GM21367 (cell line): ENCODE measurements at regions not wholly inside any gene's neighbourhood (a gene's known extent, or its start where the extent isn't known, plus 50 kb on each side); places are given as distances from the start of the nearest gene placed in this dataset.

ENCODE experiments used
- ATAC-seq: cut with Tn5 transposase; IDR thresholded peaks from one replicate; pipeline ENCODE4 v1.9.1; 2021; ENCODE audit not compliant: unreplicated experiment

DNA sequence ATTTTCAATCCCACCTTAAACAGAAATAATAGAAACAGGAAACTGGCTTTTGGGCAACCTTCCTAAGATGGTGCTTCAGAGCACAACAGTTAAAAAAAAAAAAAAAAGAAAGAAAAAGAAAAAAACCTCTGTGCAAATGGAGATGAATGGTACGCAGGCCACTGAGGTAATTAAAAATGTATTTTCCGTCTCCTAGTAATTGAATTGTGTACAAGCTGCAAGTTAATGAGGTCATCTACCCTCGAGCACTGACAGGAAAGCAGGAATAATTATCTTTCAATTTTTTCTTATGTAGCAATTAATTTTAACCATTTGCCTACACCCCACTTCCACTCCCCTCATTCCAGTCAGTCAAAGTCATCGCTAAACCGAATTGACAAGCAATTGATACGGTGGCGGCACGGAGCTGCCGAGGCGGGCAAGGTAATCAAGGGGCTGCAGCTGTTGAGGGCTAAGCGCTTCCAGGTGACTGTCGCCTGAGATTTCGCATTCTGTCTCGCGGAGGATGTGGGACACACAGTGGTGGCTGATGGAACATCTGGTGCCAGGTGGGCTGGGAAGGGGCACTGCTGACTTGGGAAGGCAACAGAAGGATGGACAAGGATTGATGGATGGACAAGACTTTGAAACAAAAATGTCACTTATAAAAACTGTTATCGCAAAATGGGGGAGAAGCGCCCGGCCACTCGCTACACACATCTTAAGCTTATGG, 109.4 kb downstream of the RCN1 start:
- ATAC-seq: no peak

- ATAC-seq: no peak
Observed at GRCh38 chr11:32204751-32205150, 113.9 kb downstream of the RCN1 start.

DNA sequence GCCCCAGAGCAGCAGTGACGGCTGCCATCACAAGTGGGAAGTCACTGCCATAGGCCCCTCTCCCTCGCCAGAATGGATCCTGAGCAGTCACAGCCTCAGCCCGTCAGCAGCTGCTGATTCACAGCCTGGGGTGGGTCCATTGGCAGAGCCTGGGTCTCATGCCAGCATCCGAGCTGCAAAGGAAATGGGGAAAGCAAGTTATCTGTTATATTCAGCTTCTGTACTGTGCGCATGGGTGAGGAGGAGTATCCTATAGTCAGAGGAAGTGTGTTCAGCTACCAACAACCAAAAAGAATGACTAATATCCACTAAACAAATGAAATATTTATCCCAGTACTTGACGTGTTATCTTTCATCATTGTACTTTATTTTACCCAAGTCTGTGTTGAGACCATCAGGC, 119.7 kb downstream of the RCN1 start:
- ATAC-seq: no peak

- ATAC-seq: no peak
Observed at GRCh38 chr11:32213223-32213622, 122.3 kb downstream of the RCN1 start.

DNA sequence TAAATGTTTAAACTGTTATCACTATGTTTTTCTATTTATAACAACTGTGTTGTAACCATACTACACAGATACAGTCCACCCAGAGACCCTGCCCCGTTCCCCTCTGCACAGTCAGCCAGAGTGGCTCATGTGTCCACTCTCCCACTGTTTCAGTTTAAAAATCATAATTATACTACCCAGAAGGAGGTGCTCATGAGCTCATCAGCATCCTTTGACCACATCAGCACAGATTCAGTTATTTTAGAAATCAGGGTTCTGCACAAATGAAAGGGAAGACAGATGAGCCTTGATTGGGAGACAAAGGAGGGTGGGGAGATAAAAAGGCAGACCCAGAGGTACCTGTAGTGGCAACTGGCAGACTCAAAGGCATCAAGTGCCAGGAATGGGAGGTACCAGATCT, 124.3 kb downstream of the RCN1 start:
- ATAC-seq: no peak

DNA sequence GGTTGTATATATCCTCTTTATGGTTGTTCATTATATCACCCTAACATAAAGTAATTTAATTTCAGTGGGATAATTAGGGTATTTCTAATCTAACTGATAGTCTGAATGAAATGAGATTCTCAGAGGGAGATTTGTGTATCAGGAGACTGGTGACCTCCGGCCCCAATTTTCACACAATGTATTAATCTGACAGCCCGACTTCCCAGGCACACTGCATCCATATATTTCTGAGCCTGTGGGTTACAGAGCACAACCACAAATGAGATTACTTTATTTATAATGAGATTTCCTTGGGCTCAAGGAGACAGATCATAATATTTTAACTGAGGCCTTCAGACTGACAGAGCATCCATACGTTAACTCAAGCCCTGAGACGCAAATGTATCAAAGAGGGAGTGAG, 125.9 kb downstream of the RCN1 start:
- no peak for ATAC-seq

GRCh38 chr11:32219320-32219719, 128.4 kb downstream of the RCN1 start:
- no peak for ATAC-seq

GRCh38 chr11:32221476-32222032, 130.7 kb downstream of the RCN1 start:
- ATAC-seq: no peak

DNA sequence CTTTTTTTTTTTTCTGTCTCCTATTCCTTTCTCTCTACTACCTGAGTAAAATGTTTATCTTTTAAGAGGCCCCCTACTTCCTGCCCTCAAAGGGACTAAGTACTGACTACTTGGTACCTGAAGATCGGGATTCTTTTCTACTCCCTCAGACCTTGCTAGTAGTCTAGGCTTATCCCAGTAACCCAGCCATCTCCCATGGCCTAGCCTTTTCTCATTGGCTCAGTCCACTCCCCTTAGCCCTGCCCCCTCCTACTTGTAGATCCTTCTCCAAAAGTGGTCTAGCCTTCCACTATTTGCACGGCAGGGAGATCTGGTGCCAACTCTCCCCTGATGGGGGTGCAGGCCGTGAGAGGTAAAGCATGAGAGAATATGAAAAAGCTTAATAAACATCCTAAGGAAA, 133.7 kb downstream of the RCN1 start:
- no peak for ATAC-seq

DNA sequence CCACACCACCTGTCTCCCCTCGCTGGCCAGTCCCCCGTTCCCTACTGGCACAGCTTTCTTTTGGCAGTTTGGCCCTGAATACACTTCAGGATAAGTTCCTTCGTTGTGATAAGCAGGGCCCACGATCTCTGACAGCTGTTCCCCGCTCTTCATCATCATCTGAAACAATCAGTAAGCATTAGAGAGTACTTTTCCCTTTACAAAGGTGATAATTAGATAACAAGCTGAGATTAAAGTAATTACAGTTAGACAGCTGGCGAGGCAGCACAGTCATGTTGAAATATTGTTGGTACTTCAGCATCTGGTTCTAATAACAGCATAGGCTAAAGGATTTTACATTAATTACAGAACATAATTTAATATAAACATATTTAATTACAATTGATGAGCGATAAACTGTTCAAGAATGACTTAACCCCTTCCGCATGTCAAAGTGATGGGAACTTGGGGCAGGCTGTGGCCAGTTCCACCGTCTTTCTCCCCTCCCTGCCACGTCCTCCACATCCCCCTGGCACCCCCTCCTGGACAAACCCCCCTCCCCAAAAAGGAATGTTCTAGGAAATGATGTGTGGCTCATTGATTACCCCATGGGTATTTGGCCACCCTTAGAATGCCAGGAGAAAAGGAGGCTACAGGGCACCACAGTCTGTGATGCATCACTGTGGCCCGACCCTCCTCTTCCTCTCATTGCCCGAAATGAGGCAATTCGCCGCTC, 134.9 kb downstream of the RCN1 start:
- ATAC-seq: no peak

DNA sequence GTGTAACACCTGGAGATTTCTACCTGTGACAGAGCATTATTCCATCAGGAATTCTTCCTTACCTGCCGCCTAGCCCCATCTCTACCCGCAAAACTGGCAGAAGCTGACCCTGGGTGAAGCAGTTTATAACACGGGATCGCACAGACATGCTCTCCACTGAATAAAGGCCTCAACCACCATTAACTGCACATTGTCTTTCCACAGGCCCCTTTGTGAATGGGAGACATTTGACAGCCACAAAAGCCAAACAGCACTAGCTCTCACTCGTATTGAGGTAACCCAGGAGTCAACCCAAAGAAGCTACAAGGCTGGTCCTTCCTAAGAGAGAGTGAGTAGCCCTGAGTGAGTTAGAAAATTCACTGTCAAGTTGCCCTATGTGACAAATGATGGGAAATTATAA, 135.6 kb downstream of the RCN1 start:
- no peak for ATAC-seq

DNA sequence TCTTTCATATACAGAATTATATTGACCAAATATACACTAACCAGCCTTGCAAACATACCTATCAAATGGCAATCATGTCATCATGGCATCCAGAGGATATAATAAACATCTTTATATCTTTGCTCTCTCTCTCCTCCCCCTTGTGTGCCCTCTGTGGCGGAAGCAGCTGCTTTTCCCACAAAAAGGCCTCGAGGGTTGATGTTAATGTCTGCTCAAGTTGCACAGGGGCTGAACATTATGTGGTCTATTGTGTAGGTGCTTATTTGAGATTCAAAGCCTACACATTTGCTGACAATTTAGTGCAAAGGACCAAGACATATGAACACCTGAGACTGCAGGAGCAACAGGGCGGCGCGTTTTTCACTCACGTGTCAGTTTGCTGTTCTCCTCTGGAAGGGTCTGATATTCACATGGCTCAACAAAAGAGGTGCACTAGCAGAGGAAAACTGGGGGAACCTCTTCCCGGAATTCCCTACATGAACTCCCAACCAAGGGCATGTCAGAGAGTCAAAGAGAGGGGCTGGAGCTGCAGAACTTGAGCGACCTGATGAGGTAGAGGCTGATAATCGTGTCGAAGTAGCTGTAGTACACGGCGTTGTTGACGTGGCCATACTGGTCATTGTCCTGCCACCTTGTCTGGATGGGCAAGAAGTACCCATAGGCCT, 138.8 kb downstream of the RCN1 start:
- no peak for ATAC-seq

GRCh38 chr11:32231909-32232493, 141.1 kb downstream of the RCN1 start:
- peak; percentile 93 for ATAC-seq

DNA sequence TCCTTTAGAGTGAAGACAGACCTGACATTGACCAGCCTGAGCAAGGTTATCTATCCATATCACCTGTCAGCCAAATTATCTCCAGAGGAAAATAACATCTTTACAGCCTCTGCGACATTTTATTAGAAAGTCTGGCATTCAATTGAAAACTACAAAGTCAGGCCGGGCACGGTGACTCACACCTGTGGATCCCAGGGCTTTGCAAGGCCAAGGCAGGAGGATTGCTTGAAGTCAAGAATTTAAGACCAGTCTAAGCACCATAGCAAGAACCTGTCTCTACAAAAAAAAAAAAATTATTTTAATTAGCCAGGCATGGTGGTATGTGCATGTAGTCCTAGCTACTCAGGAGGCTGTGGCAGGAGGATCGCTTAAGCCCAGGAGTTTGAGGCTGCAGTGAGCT, 141.6 kb downstream of the RCN1 start:
- no peak for ATAC-seq

- ATAC-seq: no peak
Observed at GRCh38 chr11:32233276-32233675, 142.4 kb downstream of the RCN1 start.

- no peak for ATAC-seq
Observed at GRCh38 chr11:32233928-32234327, 143.1 kb downstream of the RCN1 start.

DNA sequence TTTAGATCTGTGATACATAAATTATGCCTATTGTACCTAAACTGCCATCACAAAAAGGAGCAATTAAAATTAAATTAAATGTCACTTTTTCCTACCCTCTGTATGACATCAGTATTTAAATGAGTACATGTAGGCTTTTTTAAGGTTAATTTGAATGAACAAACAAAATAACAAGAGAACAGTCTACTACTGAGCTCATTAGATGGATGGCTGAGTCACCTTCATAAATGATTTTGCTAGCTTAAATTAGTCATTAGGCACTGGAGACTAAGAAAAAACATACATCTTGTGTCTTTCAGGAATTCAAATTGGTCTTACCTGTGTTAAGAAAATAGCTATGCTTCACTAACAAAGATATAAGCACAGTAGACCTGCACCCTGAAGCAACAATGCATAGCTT, 153.6 kb downstream of the RCN1 start:
- ATAC-seq: no peak

DNA sequence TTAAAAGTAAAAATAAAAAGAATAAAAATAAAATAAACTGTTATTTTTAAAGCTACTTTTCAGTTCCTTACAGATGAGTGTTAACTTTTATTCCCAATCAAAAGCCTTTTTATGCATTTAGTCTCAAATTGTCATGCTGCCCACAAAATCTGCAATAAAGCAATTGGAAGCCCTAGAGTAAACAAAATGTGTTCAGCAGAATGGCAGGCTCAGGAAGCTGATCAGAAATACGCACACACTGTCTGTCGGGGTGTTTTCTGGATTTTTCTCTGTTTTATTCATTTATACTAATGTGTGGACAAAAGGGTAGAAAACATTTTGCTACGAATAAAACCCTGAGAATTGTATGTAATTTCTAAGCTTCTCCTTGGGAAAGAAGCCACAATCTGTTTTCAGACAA, 162.8 kb downstream of the RCN1 start:
- no peak for ATAC-seq

GRCh38 chr11:32255841-32256240, 165.0 kb downstream of the RCN1 start:
- no peak for ATAC-seq

- ATAC-seq: no peak
Observed at GRCh38 chr11:32256466-32256865, 165.6 kb downstream of the RCN1 start.

GRCh38 chr11:32259641-32260081, 168.8 kb downstream of the RCN1 start:
- peak; percentile 97 for ATAC-seq
